CD14-positive monocyte (primary cell): ENCODE measurements at regions not wholly inside any gene's neighbourhood (a gene's known extent, or its start where the extent isn't known, plus 50 kb on each side); places are given as distances from the start of the nearest gene placed in this dataset.

Source experiments
- DNase-seq, 3 donors: peaks; one replicate each; pipeline ENCODE4 v3.0.0-alpha.2; 2011 to 2022
- H2AFZ ChIP-seq: 2 replicates; pipeline ENCODE4 v1.6.0; 2012; ENCODE audit warnings: mild to moderate bottlenecking, low read depth, low read length, inconsistent platforms; ENCODE audit not compliant: insufficient read depth, poor library complexity, severe bottlenecking
- H3K27ac ChIP-seq, 2 donors: 1 replicate in 1 of 2; 2 replicates in 1 of 2; pipeline ENCODE4 v1.5.1; 2012 to 2013; ENCODE audit warnings: low read length in 2 of 2, control low read depth in 1 of 2, inconsistent platforms in 1 of 2, low read depth in 1 of 2, mild to moderate bottlenecking in 1 of 2
- H3K27me3 ChIP-seq, 2 donors: one replicate each; pipeline versions ENCODE4 v1.6.0 to v1.6.1; 2011 to 2013; ENCODE audit warnings: low read length in 2 of 2; ENCODE audit not compliant: control insufficient read depth in 2 of 2, insufficient read depth in 2 of 2
- H3K36me3 ChIP-seq, 2 donors: replicated peaks in 1 of 2; 1 replicate in 1 of 2; 2 replicates in 1 of 2; pipeline versions ENCODE4 v1.5.1 to v1.6.1; 2012 to 2013; ENCODE audit warnings: low read length in 2 of 2, control low read depth in 1 of 2, inconsistent platforms in 1 of 2, mild to moderate bottlenecking in 1 of 2; ENCODE audit not compliant: insufficient read depth in 2 of 2, control insufficient read depth in 1 of 2
- H3K4me1 ChIP-seq, 2 donors: 1 replicate in 1 of 2; 2 replicates in 1 of 2; pipeline versions ENCODE4 v1.5.1 to v1.6.1; 2012 to 2013; ENCODE audit warnings: low read length in 2 of 2, control low read depth in 1 of 2, inconsistent platforms in 1 of 2, mild to moderate bottlenecking in 1 of 2, moderate library complexity in 1 of 2; ENCODE audit not compliant: insufficient read depth in 2 of 2, control insufficient read depth in 1 of 2
- H3K4me2 ChIP-seq: replicated peaks from 2 replicates; pipeline ENCODE3; 2012; ENCODE audit warnings: low read length, moderate library complexity, mild to moderate bottlenecking; ENCODE audit not compliant: poor library complexity, severe bottlenecking; ENCODE audit errors: extremely low read depth
- H3K4me3 ChIP-seq, 3 experiments: fragments of 200-600 bp in 1 of 3; sonication (generic) in 1 of 3; replicated peaks in 1 of 3; 1 replicate in 2 of 3; 2 replicates in 1 of 3; pipeline ENCODE4 v1.5.1; 2011 to 2013; ENCODE audit warnings: low read length in 3 of 3, mild to moderate bottlenecking in 3 of 3, control low read depth in 2 of 3, low read depth in 2 of 3, inconsistent platforms in 1 of 3, moderate library complexity in 1 of 3
- H3K79me2 ChIP-seq: 2 replicates; pipeline ENCODE4 v1.6.0; 2012; ENCODE audit warnings: mild to moderate bottlenecking, control low read depth, inconsistent platforms, low read length, moderate library complexity; ENCODE audit not compliant: insufficient read depth
- H3K9ac ChIP-seq: 2 replicates; pipeline ENCODE4 v1.6.0; 2017; ENCODE audit warnings: low read length, mild to moderate bottlenecking; ENCODE audit not compliant: insufficient read depth, poor library complexity, severe bottlenecking
- H3K9me3 ChIP-seq, 2 donors: replicated peaks in 1 of 2; 1 replicate in 1 of 2; 2 replicates in 1 of 2; pipeline versions ENCODE4 v1.5.1 to v1.6.1; 2012 to 2013; ENCODE audit warnings: low read length in 2 of 2, control low read depth in 1 of 2; ENCODE audit not compliant: control insufficient read depth in 1 of 2, insufficient read depth in 1 of 2
- H4K20me1 ChIP-seq: 2 replicates; pipeline ENCODE4 v1.6.0; 2012; ENCODE audit warnings: mild to moderate bottlenecking, low read length, control low read depth, moderate library complexity; ENCODE audit not compliant: insufficient read depth
- H3K27ac Mint-ChIP-seq, 7 donors: one replicate each; pipeline ENCODE4 v1.8.0; 2020; ENCODE audit warnings: mild to moderate bottlenecking in 7 of 7, mixed read lengths in 7 of 7, moderate library complexity in 6 of 7, inconsistent platforms in 2 of 7
- H3K27me3 Mint-ChIP-seq, 3 donors: one replicate each; pipeline ENCODE4 v1.8.0; 2021 to 2022; ENCODE audit warnings: low read depth in 3 of 3, mild to moderate bottlenecking in 3 of 3, mixed read lengths in 3 of 3, moderate library complexity in 3 of 3, inconsistent platforms in 1 of 3
- H3K36me3 Mint-ChIP-seq, 2 donors: one replicate each; pipeline ENCODE4 v1.8.0; 2020; ENCODE audit warnings: mixed read lengths in 2 of 2, inconsistent platforms in 1 of 2, mild to moderate bottlenecking in 1 of 2
- H3K4me1 Mint-ChIP-seq: one replicate; pipeline ENCODE4 v1.8.0; 2020; ENCODE audit warnings: mild to moderate bottlenecking, mixed read lengths
- H3K4me3 Mint-ChIP-seq, 2 donors: one replicate each; pipeline ENCODE4 v1.8.0; 2020; ENCODE audit warnings: mild to moderate bottlenecking in 2 of 2, mixed read lengths in 2 of 2, moderate library complexity in 1 of 2
- H3K9me3 Mint-ChIP-seq, 7 donors: one replicate each; pipeline ENCODE4 v1.8.0; 2020 to 2022; ENCODE audit warnings: mixed read lengths in 7 of 7, mild to moderate bottlenecking in 6 of 7, moderate library complexity in 6 of 7, inconsistent platforms in 2 of 7
- CTCF ChIP-seq: fragments of 200-600 bp; IDR thresholded peaks from one replicate; pipeline ENCODE4 v1.8.0; 2022; ENCODE audit warnings: antibody characterized with exemption, mild to moderate bottlenecking
- WGBS: methylation state at CpG from one replicate; pipeline ENCODE4 v1.1.5; 2013; ENCODE audit warnings: missing lambda C conversion rate; ENCODE audit not compliant: insufficient coverage; 5-methylcytosine and 5-hydroxymethylcytosine counted together
- intact Hi-C, 2 donors: fragments of 100-400 bp; cut with micrococcal nuclease; formaldehyde crosslinking; loops; one replicate each; pipeline versions ENCODE4 v1.15.0 to v1.15.1; 2023

DNA sequence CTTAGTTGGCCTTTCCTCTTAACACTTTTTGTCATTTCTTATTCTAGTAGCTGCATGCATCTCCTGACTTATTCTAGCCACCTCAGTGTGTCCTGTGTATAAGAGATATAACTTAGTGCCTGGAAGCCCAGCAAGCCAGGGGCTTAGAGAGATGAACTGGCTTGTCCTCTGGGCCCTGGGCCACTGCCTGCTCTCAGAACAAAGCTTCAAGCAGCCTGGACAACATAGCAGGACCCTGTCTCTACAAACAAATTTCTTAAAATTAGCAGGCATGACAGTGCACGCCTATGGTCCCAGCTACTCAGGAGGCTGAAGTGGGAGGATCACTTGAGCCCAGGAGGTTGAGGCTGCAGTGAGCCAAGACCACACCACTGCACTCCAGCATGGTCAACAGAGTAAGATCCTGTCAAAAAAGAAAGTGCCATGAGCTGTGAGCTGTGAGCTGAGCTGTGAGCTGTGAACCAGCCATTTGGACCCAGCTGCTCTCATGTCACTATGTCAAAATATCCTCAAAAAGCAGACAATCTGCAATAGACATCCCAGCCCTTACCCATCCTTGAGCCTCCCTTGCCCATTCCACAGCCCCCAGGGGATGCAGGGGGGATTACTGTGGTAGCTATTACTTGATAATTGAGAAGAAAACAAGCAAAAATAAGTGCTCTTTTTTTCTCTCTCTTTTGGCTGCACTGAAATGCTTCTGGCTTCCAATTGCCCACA lies 174.5 kb downstream of the OPA1 start:
- H3K9me3 ChIP-seq = peaks cover 0 to 7% of the 10 kb centered on the region in 2 donors
- no peaks in the 10 kb centered on the region for H3K4me1 ChIP-seq
- H3K4me1 Mint-ChIP-seq = no peaks in the 10 kb centered on the region
- no peak overlapping the region for H3K4me3 ChIP-seq
- H3K79me2 ChIP-seq = no peaks in the 10 kb centered on the region
- no peaks in the 10 kb centered on the region for H3K27me3 ChIP-seq
- H3K27ac ChIP-seq = no peak overlapping the region
- intact Hi-C loops = no loop called here
- H2AFZ ChIP-seq = no peak overlapping the region
- H3K27ac Mint-ChIP-seq = peak overlapping the region in 1 of 7 donors; percentile 38
- H3K4me2 ChIP-seq = no peak overlapping the region
- H4K20me1 ChIP-seq = no peaks in the 10 kb centered on the region
- no peak overlapping the region for H3K9ac ChIP-seq
- H3K27me3 Mint-ChIP-seq = peaks cover 2 to 7% (median 6%) of the 10 kb centered on the region in 3 donors
- no peak for DNase-seq
- no peak for TF ChIP-seq CTCF
- no peaks in the 10 kb centered on the region for H3K36me3 Mint-ChIP-seq
- no peak overlapping the region for H3K4me3 Mint-ChIP-seq
- H3K9me3 Mint-ChIP-seq = peaks cover 0 to 13% (median 9%) of the 10 kb centered on the region in 7 donors
- no CpG with 5 or more reads among the region's 1 CpG for WGBS
- no peaks in the 10 kb centered on the region for H3K36me3 ChIP-seq

GRCh38 chr3:193768070-193768394 lies 175.0 kb downstream of the OPA1 start:
- H3K4me1 ChIP-seq = no peaks in the 10 kb centered on the region
- H2AFZ ChIP-seq = no peak overlapping the region
- no peaks in the 10 kb centered on the region for H4K20me1 ChIP-seq
- 100% methylated on average over 1 of the region's 2 CpGs for WGBS
- H3K4me3 ChIP-seq = no peak overlapping the region
- peaks cover 2 to 7% (median 5%) of the 10 kb centered on the region in 3 donors for H3K27me3 Mint-ChIP-seq
- H3K4me2 ChIP-seq = no peak overlapping the region
- H3K9me3 Mint-ChIP-seq = peaks cover 0 to 13% (median 9%) of the 10 kb centered on the region in 7 donors
- no peaks in the 10 kb centered on the region for H3K36me3 ChIP-seq
- H3K9ac ChIP-seq = no peak overlapping the region
- H3K27me3 ChIP-seq = no peaks in the 10 kb centered on the region
- H3K36me3 Mint-ChIP-seq = no peaks in the 10 kb centered on the region
- H3K79me2 ChIP-seq = no peaks in the 10 kb centered on the region
- H3K9me3 ChIP-seq = peaks cover 0 to 7% of the 10 kb centered on the region in 2 donors
- no peak for TF ChIP-seq CTCF
- no peak overlapping the region for H3K4me3 Mint-ChIP-seq
- no peak overlapping the region for H3K27ac ChIP-seq
- no peaks in the 10 kb centered on the region for H3K4me1 Mint-ChIP-seq
- peak overlapping the region in 1 of 7 donors; percentile 38 for H3K27ac Mint-ChIP-seq
- intact Hi-C loops = no loop called here
- DNase-seq = no peak
